ENCODE measurements at regions not wholly inside any gene's neighbourhood (a gene's known extent, or its start where the extent isn't known, plus 50 kb on each side); places are given as distances from the start of the nearest gene placed in this dataset.

DNA sequence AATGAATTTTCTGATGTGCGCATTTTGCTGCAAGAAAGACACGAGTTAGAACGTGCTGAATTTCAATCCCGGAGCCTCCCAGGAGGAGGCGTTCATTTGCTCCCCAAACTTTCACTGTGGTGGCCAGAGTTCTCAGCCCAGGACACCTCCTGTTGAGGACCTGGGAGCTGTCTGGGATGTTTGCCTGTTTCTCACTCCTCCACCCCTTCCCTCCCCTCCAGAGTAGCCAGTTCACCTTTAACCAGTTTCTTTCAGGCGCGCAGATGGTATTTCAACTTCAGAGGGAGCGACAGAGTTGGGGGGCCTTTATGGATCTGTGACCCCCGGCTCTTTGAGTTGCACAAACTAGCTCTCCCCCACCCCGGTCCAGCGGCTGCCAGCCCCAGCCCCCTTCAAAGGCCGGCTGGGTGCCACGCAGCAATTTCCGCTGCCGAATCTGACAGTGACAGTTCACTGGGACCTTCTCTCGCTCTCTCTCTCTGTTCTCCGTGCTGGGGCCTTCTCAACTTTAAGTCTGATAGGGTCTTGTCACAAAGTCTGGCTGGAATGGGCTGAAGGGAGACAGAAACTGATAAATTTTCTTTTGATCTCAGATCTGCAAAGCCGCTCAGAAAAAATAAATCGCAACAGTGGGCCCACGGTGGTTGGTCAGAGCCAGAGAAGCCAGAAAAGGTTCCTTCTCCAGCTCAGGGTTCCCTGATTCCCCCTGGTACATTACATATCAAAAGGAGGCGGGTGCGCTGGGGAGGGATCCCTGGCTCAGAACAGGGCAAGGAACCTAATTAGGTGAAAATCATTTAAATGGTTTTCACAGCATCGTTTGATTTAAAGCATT is 100.0 kb upstream of the STX18 start (continued):
- TF ChIP-seq, protein P1, sequence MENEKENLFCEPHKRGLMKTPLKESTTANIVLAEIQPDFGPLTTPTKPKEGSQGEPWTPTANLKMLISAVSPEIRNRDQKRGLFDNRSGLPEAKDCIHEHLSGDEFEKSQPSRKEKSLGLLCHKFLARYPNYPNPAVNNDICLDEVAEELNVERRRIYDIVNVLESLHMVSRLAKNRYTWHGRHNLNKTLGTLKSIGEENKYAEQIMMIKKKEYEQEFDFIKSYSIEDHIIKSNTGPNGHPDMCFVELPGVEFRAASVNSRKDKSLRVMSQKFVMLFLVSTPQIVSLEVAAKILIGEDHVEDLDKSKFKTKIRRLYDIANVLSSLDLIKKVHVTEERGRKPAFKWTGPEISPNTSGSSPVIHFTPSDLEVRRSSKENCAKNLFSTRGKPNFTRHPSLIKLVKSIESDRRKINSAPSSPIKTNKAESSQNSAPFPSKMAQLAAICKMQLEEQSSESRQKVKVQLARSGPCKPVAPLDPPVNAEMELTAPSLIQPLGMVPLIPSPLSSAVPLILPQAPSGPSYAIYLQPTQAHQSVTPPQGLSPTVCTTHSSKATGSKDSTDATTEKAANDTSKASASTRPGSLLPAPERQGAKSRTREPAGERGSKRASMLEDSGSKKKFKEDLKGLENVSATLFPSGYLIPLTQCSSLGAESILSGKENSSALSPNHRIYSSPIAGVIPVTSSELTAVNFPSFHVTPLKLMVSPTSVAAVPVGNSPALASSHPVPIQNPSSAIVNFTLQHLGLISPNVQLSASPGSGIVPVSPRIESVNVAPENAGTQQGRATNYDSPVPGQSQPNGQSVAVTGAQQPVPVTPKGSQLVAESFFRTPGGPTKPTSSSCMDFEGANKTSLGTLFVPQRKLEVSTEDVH (IDR thresholded peaks at IDR 0.05; ENCODE audit: low read depth, partially characterized antibody), result no peak

DNA sequence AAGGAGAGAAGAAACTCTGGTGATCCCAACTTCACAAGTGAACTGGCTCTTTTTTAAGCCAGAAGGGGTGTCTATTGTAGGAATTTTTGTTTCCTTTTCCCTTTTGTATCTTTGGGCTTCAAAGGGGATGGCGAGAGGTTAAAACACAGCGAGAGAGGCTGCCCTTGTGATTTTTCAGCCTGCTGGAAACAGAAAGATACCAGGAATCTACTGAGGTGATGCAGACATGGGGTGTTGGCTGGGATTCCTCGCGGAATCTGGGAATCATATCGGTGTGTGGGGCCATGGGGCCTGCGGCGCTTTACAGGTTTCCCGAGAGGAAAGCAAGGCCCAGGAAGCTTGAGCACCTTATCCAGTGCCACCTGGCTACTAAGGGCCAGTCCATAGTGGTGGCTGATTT is 99.4 kb upstream of the STX18 start:
- H3K4me1 ChIP-seq (ENCODE audit: control insufficient read depth, insufficient read depth, low read length), result peaks cover 8% of the 10 kb centered on the region
- H3K4me2 ChIP-seq (ENCODE audit: control insufficient read depth, insufficient read depth), result no peak overlapping the region
- H4K20me1 ChIP-seq (ENCODE audit: control insufficient read depth, insufficient read depth), result no peaks in the 10 kb centered on the region
- POLR2A ChIA-PET, result no interaction called here
- DNase-seq (ENCODE audit: low read depth, low spot score), result no peak
- RAD21 ChIA-PET (ENCODE audit: unreplicated experiment), result no interaction called here
- BruUV-seq (replicated peaks), result no TSS peak
- H3K4me3 ChIP-seq, result no peak overlapping the region
- no peak overlapping the region for H3K9ac ChIP-seq (ENCODE audit: control insufficient read depth, insufficient read depth, low read length)
- intact Hi-C loops (cut with micrococcal nuclease; ENCODE audit: unreplicated experiment) (no loop called here), in situ Hi-C loops (cut with MboI) (no loop called here)
- H3K36me3 ChIP-seq (ENCODE audit: control insufficient read depth in 2 of 2, insufficient read depth in 2 of 2, low read length in 1 of 2), result no peaks in the 10 kb centered on the region
- SMC1A ChIA-PET (ENCODE audit: uncharacterized antibody, unreplicated experiment), result no interaction called here
- 88% methylated on average over 8 of the region's 8 CpGs for WGBS (ENCODE audit: insufficient coverage, insufficient replicate concordance, low lambda C conversion rate, missing lambda C conversion rate)
- no peak overlapping the region for H3K27ac ChIP-seq (ENCODE audit: control insufficient read depth, insufficient read depth)
- CTCF ChIA-PET, result no interaction called here
- ATAC-seq, result no peak
- no peak overlapping the region for H2AFZ ChIP-seq (ENCODE audit: control insufficient read depth, low read depth, low read length)
- no peaks in the 10 kb centered on the region for H3K27me3 ChIP-seq (replicated peaks in 1 of 2; ENCODE audit: control insufficient read depth in 2 of 2, insufficient read depth in 2 of 2, low read length in 1 of 2)
- no peaks in the 10 kb centered on the region for H3K79me2 ChIP-seq (ENCODE audit: control insufficient read depth, insufficient read depth, low read length)
- no peaks in the 10 kb centered on the region for H3K9me3 ChIP-seq (replicated peaks; ENCODE audit: control insufficient read depth, insufficient read depth, low read length)
- no peak for FAIRE-seq
- no peak for TF ChIP-seq MEF2B (IDR thresholded peaks at IDR 0.05; ENCODE audit: partially characterized antibody, poor library complexity, severe bottlenecking)
- TF ChIP-seq SREBF2 (IDR thresholded peaks at IDR 0.05; ENCODE audit: low read length), result no peak
- no peak for TF ChIP-seq CBFB (IDR thresholded peaks at IDR 0.05; ENCODE audit: low read depth)
- TF ChIP-seq GATAD2B (conservative IDR thresholded peaks at IDR 0.05; ENCODE audit: low read depth), result no peak
- TF ChIP-seq ZNF24 (IDR thresholded peaks at IDR 0.05), result no peak
- no peak for TF ChIP-seq ZZZ3 (IDR thresholded peaks at IDR 0.05; ENCODE audit: control insufficient read depth, insufficient read length, low read depth)
- no peak for TF ChIP-seq CREM (IDR thresholded peaks at IDR 0.05; ENCODE audit: low read depth)
- no peak for TF ChIP-seq RBBP5 (conservative IDR thresholded peaks at IDR 0.05)
- TF ChIP-seq, protein P2, sequence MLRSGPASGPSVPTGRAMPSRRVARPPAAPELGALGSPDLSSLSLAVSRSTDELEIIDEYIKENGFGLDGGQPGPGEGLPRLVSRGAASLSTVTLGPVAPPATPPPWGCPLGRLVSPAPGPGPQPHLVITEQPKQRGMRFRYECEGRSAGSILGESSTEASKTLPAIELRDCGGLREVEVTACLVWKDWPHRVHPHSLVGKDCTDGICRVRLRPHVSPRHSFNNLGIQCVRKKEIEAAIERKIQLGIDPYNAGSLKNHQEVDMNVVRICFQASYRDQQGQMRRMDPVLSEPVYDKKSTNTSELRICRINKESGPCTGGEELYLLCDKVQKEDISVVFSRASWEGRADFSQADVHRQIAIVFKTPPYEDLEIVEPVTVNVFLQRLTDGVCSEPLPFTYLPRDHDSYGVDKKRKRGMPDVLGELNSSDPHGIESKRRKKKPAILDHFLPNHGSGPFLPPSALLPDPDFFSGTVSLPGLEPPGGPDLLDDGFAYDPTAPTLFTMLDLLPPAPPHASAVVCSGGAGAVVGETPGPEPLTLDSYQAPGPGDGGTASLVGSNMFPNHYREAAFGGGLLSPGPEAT (IDR thresholded peaks at IDR 0.05; ENCODE audit: low read depth), result no peak
- TF ChIP-seq WRNIP1 (IDR thresholded peaks at IDR 0.05; ENCODE audit: borderline replicate concordance, low read depth, low read length), result no peak
- TF ChIP-seq, protein P3, sequence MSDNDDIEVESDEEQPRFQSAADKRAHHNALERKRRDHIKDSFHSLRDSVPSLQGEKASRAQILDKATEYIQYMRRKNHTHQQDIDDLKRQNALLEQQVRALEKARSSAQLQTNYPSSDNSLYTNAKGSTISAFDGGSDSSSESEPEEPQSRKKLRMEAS (IDR thresholded peaks at IDR 0.05; ENCODE audit: low read depth, low read length), result no peak
- no peak for TF ChIP-seq CREB1 (IDR thresholded peaks at IDR 0.05; ENCODE audit: low read depth)
- TF ChIP-seq TCF12 (IDR thresholded peaks at IDR 0.05; ENCODE audit: low read depth, low read length), result no peak
- TF ChIP-seq ZNF217 (IDR thresholded peaks at IDR 0.05), result no peak
- TF ChIP-seq SPI1 (IDR thresholded peaks at IDR 0.05; ENCODE audit: borderline replicate concordance, insufficient read depth, low read depth, low read length), result no peak
- TF ChIP-seq, protein P4, sequence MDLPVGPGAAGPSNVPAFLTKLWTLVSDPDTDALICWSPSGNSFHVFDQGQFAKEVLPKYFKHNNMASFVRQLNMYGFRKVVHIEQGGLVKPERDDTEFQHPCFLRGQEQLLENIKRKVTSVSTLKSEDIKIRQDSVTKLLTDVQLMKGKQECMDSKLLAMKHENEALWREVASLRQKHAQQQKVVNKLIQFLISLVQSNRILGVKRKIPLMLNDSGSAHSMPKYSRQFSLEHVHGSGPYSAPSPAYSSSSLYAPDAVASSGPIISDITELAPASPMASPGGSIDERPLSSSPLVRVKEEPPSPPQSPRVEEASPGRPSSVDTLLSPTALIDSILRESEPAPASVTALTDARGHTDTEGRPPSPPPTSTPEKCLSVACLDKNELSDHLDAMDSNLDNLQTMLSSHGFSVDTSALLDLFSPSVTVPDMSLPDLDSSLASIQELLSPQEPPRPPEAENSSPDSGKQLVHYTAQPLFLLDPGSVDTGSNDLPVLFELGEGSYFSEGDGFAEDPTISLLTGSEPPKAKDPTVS (IDR thresholded peaks at IDR 0.05; ENCODE audit: low read depth, low read length), result no peak
- TF ChIP-seq MXI1 (IDR thresholded peaks at IDR 0.05; ENCODE audit: low read depth, low read length), result no peak

Measured in GM12878 (cell line).